ENCODE measurements at regions not wholly inside any gene's neighbourhood (a gene's known extent, or its start where the extent isn't known, plus 50 kb on each side); places are given as distances from the start of the nearest gene placed in this dataset.

DNA sequence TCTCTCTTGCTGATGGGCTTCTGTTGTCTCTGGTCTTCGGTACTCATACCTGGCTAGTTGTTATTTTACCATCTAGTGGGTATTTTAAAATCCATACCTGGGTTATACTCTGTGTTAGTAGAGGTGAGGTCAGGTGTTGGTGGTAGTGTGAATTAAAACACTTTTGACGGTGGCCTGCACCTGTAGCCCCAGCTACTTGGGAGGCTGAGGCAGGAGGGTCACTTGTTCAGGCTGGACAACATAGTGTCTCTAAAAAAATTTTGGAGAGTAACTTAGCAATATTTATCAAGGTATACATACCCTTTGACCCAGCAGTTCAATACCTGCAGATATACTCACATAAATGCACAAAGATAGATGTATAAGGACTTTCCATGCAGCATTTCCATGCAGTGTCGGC lies 55.4 kb downstream of the GSX1 start:
- DNase-seq, result no peak

GRCh38 chr13:27851096-27851850 lies 59.0 kb downstream of the GSX1 start:
- no peak for DNase-seq

- no peak for DNase-seq
Measured at GRCh38 chr13:27852491-27852890, 60.2 kb downstream of the GSX1 start.

DNA sequence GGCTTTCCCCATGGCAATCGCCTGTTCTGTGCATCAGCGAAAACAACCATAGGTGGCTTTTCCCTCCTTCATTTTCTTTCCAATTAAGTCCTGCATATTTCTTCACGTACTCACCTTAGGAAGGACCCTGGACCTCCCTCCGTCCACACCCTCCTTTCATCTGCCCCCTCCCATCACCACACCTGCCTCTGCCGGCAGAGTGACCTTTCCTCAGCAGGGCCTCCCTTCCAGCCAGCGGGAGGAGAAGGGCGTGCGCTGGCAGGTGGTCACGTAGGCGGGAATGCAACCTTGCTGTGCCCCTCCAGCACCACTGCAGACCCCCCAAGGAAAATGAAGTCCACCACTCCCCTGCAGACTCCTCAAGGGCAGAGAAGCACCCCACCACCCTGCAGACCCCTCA lies 61.1 kb downstream of the GSX1 start:
- no peak for DNase-seq

- DNase-seq, result no peak
Measured at GRCh38 chr13:27853861-27854260, 61.6 kb downstream of the GSX1 start.

- no peak for DNase-seq
Measured at GRCh38 chr13:27854606-27855005, 62.3 kb downstream of the GSX1 start.

- no peak for DNase-seq
Measured at GRCh38 chr13:27855381-27855780, 63.1 kb downstream of the GSX1 start.

- DNase-seq, result peak; percentile 22
Measured at GRCh38 chr13:27857282-27857681, 62.5 kb upstream of the PDX1 start.

DNA sequence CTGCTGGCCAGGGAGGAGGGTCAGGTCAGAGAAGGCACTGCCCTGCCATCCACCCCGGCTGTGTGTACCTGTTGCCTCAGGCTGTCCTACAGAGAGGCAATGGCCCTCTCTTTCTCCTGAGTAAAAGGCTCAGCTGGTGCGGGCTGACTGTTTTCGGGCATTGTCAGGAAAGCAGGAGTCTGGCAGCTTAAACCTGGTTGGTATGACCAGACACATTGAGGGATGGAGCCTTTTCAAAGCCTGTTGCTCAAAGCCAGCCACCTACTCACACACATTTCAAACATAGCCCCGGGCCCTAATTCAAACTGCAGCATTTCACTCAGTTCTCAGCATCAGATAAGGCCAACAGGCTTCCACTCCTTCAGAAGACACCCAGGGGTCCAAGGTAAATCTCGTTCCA lies 61.8 kb upstream of the PDX1 start:
- DNase-seq, result no peak

- DNase-seq, result no peak
Measured at GRCh38 chr13:27860743-27861142, 59.1 kb upstream of the PDX1 start.

- no peak for DNase-seq
Measured at GRCh38 chr13:27861165-27861564, 58.6 kb upstream of the PDX1 start.

GRCh38 chr13:27868641-27869435 lies 51.0 kb upstream of the PDX1 start:
- no peak for DNase-seq

DNA sequence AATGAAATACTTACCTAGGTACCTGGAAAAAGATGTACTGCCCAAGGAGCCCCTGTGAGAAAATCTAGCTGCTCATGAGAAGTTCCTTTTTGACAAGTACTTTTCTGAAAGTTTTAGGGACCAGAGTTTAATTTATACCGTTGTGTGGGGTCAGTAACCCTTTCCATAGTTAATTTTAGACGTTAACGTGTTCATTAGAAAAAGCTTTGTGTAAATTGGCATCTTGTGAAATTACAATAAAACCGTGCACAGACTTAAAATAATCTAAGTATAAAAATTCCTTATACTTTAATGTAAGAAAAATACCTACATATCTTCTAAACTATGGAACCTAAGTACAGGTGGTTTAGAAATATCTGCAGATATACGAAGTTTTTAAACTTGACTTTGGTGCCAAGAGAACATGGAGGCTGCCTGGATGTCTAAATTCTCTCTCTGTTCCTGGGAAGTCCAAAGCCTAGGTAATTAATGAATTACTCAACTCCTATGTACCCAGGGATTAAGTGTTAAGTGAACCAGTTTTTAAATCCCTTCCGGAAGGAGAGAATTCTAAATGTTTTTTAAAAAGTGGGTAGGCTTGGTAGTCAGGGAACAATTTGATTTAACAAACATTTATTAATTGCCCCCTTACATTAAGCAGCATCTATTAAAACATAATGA lies 50.2 kb upstream of the PDX1 start:
- DNase-seq, result no peak
